HG03039 (cell line): ENCODE measurements at regions not wholly inside any gene's neighbourhood (a gene's known extent, or its start where the extent isn't known, plus 50 kb on each side); places are given as distances from the start of the nearest gene placed in this dataset.
A peak's percentile ranks its signal among the peaks of the same experiment; 100 is the strongest.

Source experiments
- ATAC-seq: cut with Tn5 transposase; IDR thresholded peaks from one replicate; pipeline ENCODE4 v1.9.1; 2021; ENCODE audit warnings: mild to moderate bottlenecking, moderate library complexity; ENCODE audit not compliant: unreplicated experiment

DNA sequence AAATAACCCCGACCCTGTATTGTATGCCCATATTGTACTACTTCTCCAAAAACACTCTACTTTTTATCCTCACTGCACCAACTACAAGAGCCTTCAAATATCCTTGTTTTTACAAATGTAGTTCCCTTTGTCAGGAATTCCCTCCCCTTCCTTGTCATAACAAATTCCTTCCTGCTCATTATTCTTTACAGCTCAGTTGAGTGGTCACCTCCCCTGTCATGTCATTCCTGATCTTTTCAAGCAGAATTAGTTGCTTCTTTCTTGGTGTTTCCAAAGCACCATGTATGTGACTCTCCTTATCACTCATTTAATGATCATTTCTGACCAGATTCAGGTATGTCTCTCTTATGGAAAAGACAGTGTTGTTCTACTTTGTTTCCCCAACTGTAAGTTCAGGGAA, 194.2 kb upstream of the SMC2 start:
- ATAC-seq = no peak

- no peak for ATAC-seq
These were observed 193.6 kb upstream of the SMC2 start for GRCh38 chr9:103900466-103900865.

- ATAC-seq = no peak
These were observed 191.8 kb upstream of the SMC2 start for GRCh38 chr9:103902263-103902662.

- ATAC-seq = no peak
These were observed 189.9 kb upstream of the SMC2 start for GRCh38 chr9:103904242-103904641.

DNA sequence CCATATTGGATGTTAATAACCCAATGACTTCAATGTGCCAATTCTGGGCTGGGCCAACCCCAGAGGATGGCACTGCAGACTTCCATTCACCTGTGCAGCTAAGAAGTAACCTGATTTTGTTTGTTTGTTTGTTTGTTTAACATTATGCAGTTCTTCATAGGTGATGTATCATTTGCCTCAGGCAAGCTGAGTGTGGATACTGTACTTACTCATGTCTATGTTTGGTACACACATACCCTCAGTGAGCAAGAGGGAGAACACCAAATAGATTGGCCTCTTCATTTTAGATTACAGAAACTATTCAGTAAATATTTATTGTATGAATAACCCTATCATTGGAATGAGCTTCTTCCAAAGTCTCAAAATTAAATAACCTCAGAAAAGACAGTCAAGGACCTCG, 180.2 kb upstream of the SMC2 start:
- no peak for ATAC-seq

DNA sequence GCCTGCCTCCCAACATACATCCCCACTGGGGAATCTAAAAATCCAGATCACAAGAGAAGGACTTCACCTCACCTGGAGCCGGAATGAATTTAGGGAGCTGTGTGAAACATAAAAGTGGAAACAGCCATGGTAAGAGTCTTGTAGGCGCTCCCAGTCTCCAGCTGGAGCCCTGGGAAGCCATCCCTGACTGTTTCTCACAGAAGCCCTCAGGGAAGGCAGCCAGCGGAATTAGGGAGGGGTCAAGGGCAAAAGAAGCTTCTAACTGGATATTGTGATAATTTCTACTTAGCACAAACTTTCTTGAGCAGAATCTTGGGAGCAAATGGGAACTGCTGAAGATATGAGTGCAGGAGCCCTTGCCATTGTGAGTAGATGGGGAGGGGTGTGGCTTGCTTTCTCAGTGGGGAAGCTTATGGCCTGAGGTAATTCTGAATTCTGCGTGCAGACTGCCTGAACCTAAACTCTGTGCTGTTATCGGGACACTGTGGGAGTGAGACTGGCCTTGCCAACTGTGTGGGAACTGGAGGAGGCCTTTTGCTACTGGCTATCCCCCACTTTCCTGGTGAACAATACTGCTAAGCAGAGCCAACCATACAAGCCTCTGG, 174.4 kb upstream of the SMC2 start:
- ATAC-seq = no peak

- ATAC-seq = no peak
These were observed 165.7 kb upstream of the SMC2 start for GRCh38 chr9:103928442-103928841.

- no peak for ATAC-seq
These were observed 153.0 kb upstream of the SMC2 start for GRCh38 chr9:103941104-103941503.

DNA sequence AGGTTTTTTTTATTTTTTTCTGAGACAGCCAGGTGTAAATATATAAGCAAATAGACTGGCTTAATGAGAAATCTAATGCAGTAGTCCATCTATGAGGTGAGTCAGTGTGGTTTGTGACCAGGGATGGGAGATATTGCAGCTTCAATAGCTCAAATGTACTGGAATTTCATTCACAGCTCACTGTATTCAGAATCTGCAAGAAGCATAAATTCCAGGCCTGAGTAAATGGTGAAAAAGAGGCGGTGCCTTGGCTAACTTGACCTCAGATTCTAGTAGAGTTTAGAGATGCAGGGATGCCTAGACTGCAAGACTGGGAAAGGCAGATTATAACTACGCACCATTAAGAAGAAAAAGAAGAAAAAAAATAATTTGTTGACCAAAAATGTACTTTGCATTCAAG, 151.9 kb upstream of the SMC2 start:
- ATAC-seq = no peak

GRCh38 chr9:103942651-103943050, 151.5 kb upstream of the SMC2 start:
- ATAC-seq = no peak

GRCh38 chr9:103949096-103949495, 145.0 kb upstream of the SMC2 start:
- ATAC-seq = no peak

GRCh38 chr9:103977163-103977562, 116.9 kb upstream of the SMC2 start:
- ATAC-seq = no peak

- no peak for ATAC-seq
These were observed 115.7 kb upstream of the SMC2 start for GRCh38 chr9:103978396-103978795.

GRCh38 chr9:103981912-103982311, 112.2 kb upstream of the SMC2 start:
- ATAC-seq = no peak

GRCh38 chr9:103985077-103985476, 109.0 kb upstream of the SMC2 start:
- ATAC-seq = no peak

DNA sequence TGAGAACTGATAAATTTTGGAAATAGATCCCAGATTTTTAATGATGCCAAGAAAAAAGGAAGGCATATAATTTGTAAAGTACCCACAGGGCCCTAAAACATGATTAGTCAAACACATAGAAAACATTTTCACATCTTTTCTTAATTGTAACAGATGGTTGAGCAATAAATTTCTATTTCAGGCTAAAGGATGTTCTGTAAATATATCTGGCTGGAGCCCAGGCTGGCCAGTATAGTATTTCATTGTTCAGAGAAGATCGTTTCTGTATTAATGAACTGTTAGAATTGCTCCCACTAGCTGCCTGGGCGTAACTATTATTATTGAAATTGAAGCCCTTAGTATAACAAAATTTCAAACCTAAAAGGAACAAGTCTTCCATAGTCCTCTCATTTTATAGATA, 105.3 kb upstream of the SMC2 start:
- ATAC-seq = no peak

DNA sequence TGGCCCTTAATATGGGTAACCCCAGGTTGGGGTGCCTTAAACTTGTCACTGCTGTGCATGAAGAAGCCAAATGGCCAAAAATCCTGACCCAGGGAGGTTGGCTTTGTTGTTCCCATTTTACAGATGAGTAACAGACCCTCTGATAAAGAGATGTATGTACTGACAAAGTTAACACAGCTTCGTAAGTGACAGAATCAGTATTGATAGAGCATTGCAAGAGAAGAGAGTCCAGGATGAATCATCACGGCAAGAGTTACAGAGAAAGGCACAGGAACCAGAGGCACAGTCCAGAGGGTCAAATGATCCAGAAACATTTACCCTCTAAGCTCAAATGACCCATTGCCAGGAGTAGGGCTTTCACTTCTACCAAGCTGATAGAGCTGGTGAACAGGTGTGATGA, 103.8 kb upstream of the SMC2 start:
- ATAC-seq = no peak

DNA sequence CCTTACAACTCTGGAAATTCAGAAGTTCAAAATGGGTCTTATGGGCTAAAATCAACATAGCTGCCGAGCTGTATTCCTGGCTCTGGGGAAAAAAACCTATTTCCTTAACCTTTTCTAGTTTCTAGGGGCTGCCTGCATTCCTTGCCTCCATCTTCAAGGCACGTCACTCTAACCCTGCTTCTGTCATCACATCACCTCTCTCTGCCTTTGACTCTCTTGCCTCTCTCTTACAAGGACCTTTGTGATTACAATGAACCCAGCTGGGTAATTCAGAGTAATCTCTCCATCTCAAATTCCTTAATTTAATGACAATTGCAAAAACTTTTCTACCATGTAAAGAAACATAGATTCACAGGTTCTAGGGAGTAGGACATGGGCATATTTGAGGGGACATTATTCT, 103.1 kb upstream of the SMC2 start:
- no peak for ATAC-seq

- ATAC-seq = peak; percentile 88
These were observed 102.4 kb upstream of the SMC2 start for GRCh38 chr9:103991698-103992097.

DNA sequence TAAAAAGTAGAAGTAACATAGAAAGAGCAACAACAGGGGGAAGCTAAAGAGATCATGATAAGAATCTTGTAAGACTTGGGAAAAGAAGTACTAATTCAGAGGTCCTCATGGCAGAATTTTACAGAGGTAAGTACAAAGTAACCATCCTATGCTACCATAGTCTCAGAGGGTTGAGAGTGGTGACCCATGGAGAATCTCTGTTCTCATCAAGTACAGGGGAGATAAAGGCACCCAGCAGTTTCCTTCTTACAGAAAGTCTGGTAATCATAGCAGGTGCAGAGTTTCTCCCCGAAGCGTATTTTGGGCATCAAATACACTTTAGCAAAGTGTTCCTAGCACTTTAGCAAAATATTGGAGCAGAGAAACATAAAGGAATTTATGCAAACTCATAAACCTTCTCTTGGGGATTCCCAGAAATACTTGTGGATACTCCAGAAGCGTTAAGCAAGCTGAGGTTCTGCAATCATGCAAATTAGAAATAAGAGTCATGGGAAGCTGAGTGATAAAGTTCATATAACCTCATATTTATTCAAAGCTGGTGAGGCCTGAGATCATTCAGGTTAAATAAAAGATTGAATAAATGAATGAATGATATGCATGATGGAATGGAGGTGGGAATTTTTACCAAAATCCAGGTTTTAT, 101.0 kb upstream of the SMC2 start:
- ATAC-seq = no peak

DNA sequence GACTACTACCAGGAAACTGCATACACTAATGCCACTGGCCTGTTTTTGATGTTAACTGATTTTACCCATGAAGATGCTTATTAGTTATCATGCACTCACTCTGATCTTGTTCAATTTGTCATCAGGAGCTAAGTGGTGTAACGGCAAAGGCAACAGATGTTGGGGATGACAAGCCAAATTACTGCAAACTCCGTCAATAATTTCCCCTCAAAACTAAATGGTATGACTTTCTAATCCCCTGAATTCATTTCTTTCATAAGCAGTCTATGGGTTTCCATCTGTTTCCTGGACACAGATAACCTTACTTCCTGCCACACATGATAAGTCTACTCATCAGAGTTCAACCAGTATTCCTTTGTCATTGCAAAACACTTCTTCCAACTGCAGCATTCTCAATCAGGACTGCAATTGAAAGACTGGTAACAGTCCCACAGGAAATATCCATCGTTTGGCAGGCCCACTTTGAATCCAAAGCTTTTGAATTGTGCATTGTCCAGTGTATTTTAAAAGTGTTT, 96.2 kb upstream of the SMC2 start:
- no peak for ATAC-seq

GRCh38 chr9:103999375-104000062, 94.6 kb upstream of the SMC2 start:
- no peak for ATAC-seq
